ENCODE measurements at regions not wholly inside any gene's neighbourhood (a gene's known extent, or its start where the extent isn't known, plus 50 kb on each side); places are given as distances from the start of the nearest gene placed in this dataset.
A peak's percentile ranks its signal among the peaks of the same experiment; 100 is the strongest.

DNA sequence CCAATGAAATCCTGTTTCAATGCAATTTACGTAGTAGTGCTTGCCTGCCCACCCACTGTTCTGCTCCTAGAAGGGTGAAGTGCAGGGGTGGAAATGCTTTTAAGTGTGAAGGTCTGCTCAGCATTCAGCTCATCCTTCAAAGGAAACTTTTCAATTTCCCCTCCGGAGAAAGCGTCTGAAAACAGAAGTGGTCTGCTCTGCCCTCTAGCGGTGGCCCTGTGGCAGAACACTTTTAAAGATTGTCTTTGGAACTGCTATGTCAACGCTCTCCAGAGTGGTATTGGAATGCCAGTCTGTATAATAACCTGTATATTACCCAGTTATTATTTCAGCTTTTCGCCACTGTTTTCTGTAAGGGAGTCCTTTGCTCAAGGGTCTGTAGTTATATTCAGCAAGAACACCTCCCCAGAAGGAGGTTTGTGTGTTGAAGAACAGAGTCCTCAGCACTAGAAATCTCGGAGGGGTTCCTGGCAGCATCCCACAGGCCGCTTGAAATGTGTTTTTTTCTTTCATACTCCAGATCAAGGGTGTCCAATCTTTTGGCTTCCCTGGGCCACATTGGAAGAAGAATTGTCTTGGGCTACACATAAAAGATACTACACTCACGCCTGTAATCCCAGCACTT is 63.1 kb upstream of the KLHL31 start:
- BruUV-seq (replicated peaks): no TSS peak
- no peak overlapping the region for H3K9ac ChIP-seq (replicated peaks; ENCODE audit: extremely low read depth, insufficient read depth, low read length)
- H4K20me1 ChIP-seq (replicated peaks; ENCODE audit: control insufficient read depth, extremely low read depth, insufficient read depth, low read length): no peaks in the 10 kb centered on the region
- H3K9me1 ChIP-seq (replicated peaks; ENCODE audit: control insufficient read depth, extremely low read depth, insufficient read depth, low read length): no peaks in the 10 kb centered on the region
- no peak overlapping the region for H3K4me2 ChIP-seq (ENCODE audit: insufficient read depth, low read length)
- no peaks in the 10 kb centered on the region for H3K27me3 ChIP-seq (ENCODE audit: control insufficient read depth in 2 of 2, insufficient read depth in 2 of 2, low read length in 2 of 2)
- ChIA-PET POLR2A (no interaction called here), CTCF (interaction anchor here (0.6 to 9.1 kb wide), 49 partner anchors 8 to 539 kb away, joined by 3 to 291 read pairs (median 6); partner anchors contain the start of gene LRRC1)
- peak overlapping the region; percentile 17 for H2AFZ ChIP-seq (ENCODE audit: low read depth, low read length)
- no peaks in the 10 kb centered on the region for H3K79me2 ChIP-seq (ENCODE audit: control insufficient read depth, insufficient read depth, low read length)
- peaks cover under 1% of the 10 kb centered on the region for H3K4me1 ChIP-seq (ENCODE audit: control insufficient read depth, extremely low read depth, insufficient read depth, low read length)
- no peaks in the 10 kb centered on the region for H3K9me3 ChIP-seq (replicated peaks; ENCODE audit: control insufficient read depth, insufficient read depth, low read length)
- FAIRE-seq (peak; percentile 84), DNase-seq (ENCODE audit: low read depth, low spot score) (peak; percentile 43)
- TF ChIP-seq, protein P1, sequence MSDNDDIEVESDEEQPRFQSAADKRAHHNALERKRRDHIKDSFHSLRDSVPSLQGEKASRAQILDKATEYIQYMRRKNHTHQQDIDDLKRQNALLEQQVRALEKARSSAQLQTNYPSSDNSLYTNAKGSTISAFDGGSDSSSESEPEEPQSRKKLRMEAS (IDR thresholded peaks at IDR 0.05; ENCODE audit: insufficient read depth, insufficient read length): no peak
- TF ChIP-seq, protein P2, sequence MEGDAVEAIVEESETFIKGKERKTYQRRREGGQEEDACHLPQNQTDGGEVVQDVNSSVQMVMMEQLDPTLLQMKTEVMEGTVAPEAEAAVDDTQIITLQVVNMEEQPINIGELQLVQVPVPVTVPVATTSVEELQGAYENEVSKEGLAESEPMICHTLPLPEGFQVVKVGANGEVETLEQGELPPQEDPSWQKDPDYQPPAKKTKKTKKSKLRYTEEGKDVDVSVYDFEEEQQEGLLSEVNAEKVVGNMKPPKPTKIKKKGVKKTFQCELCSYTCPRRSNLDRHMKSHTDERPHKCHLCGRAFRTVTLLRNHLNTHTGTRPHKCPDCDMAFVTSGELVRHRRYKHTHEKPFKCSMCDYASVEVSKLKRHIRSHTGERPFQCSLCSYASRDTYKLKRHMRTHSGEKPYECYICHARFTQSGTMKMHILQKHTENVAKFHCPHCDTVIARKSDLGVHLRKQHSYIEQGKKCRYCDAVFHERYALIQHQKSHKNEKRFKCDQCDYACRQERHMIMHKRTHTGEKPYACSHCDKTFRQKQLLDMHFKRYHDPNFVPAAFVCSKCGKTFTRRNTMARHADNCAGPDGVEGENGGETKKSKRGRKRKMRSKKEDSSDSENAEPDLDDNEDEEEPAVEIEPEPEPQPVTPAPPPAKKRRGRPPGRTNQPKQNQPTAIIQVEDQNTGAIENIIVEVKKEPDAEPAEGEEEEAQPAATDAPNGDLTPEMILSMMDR (IDR thresholded peaks at IDR 0.05; ENCODE audit: extremely low read depth in 1 of 2, insufficient read depth in 1 of 2, low read depth in 1 of 2, low read length in 2 of 2): peak; percentile 66 to 77
- TF ChIP-seq POLR2AphosphoS5 (IDR thresholded peaks at IDR 0.05; ENCODE audit: insufficient read depth, low read depth, low read length): no peak
- no peak for TF ChIP-seq JUN (IDR thresholded peaks at IDR 0.05; ENCODE audit: borderline replicate concordance, insufficient read depth, insufficient read length, low read depth)
- intact Hi-C loops (cut with micrococcal nuclease) (loop anchor here (1.0 to 5.0 kb wide), 2 partner anchors 76 to 228 kb away; no protein-coding TSS in a partner anchor), dilution Hi-C loops (cut with MboI; ENCODE audit: extremely low pct_ligation_motif_present, low sequenced_read_pairs) (no loop called here)
- H3K36me3 ChIP-seq (ENCODE audit: control insufficient read depth in 2 of 2, extremely low read depth in 1 of 2, insufficient read depth in 2 of 2, low read length in 2 of 2): no peaks in the 10 kb centered on the region
- no peak overlapping the region for H3K4me3 ChIP-seq (replicated peaks in 1 of 3; ENCODE audit: insufficient read depth in 1 of 3, low read depth in 1 of 3, low read length in 3 of 3)
- H3K27ac ChIP-seq (ENCODE audit: insufficient read depth, low read depth, low read length): no peak overlapping the region
